Gastrocnemius medialis (tissue), 4 donors: ENCODE measurements at regions not wholly inside any gene's neighbourhood (a gene's known extent, or its start where the extent isn't known, plus 50 kb on each side); places are given as distances from the start of the nearest gene placed in this dataset.
"Not testable (repeated sequence)": the region's sequence is repeated elsewhere in the genome, so short reads cannot be mapped to it uniquely, and the experiment has no call there.

Experiments
- ATAC-seq, 2 donors: fragments of 150-250 bp; one replicate each; pipeline ENCODE4 v1.9.1; 2016
- DNase-seq, 2 donors: peaks; one replicate each; pipeline ENCODE4 v3.0.0-alpha.2; 2019
- H3K27ac ChIP-seq, 4 donors: fragments of 200-600 bp; sonication (generic); 1 replicate in 1 of 4; 2 replicates in 3 of 4; pipeline ENCODE4 v1.5.1; 2016 to 2018; ENCODE audit warnings: mild to moderate bottlenecking in 2 of 4, moderate library complexity in 1 of 4
- H3K27me3 ChIP-seq, 3 donors: fragments of 200-600 bp; sonication (generic) in 2 of 3; 1 replicate in 1 of 3; 2 replicates in 2 of 3; pipeline versions ENCODE4 v1.5.1 to v1.6.0; 2016 to 2019; ENCODE audit warnings: mild to moderate bottlenecking in 1 of 3, moderate library complexity in 1 of 3
- H3K36me3 ChIP-seq, 2 donors: fragments of 200-600 bp; sonication (generic) in 1 of 2; one replicate each; pipeline ENCODE4 v1.5.1; 2017 to 2018
- H3K4me1 ChIP-seq, 2 donors: fragments of 200-600 bp; sonication (generic) in 1 of 2; one replicate each; pipeline ENCODE4 v1.5.1; 2016 to 2017; ENCODE audit warnings: mild to moderate bottlenecking in 2 of 2
- H3K4me3 ChIP-seq, 4 donors: fragments of 200-600 bp; sonication (generic) in 3 of 4; 1 replicate in 1 of 4; 2 replicates in 3 of 4; pipeline ENCODE4 v1.5.1; 2016 to 2019; ENCODE audit warnings: mild to moderate bottlenecking in 2 of 4
- H3K9me3 ChIP-seq, 3 donors: fragments of 200-600 bp; sonication (generic) in 2 of 3; 1 replicate in 1 of 3; 2 replicates in 2 of 3; pipeline ENCODE4 v1.5.1; 2016 to 2019
- POLR2A ChIP-seq, 2 donors: fragments of 450-650 bp; IDR thresholded peaks; one replicate each; pipeline ENCODE4 v1.6.1; 2017; ENCODE audit warnings: antibody characterized with exemption in 2 of 2, mild to moderate bottlenecking in 2 of 2, moderate library complexity in 2 of 2
- in situ Hi-C, 4 donors: fragments of 200-750 bp; cut with MboI; loops; one replicate each; pipeline versions ENCODE4 v1.15.0 to v1.8.0; 2017; ENCODE audit warnings: low sequenced_read_pairs in 4 of 4
- intact Hi-C: fragments of 100-400 bp; cut with DNase I; formaldehyde crosslinking; loops from one replicate; pipeline ENCODE4 v1.15.1; 2023; ENCODE audit warnings: low total_unique reads
- TF ChIP-seq, protein P1 (sequence below), 5 experiments: fragments of 450-650 bp in 3 of 5; fragments of 200-600 bp in 2 of 5; sonication (generic) in 2 of 5; IDR thresholded peaks in 4 of 5; conservative IDR thresholded peaks in 1 of 5; 1 replicate in 4 of 5; 2 replicates in 1 of 5; pipeline ENCODE4 v1.5.1; 2016 to 2019; ENCODE audit warnings: antibody characterized with exemption in 5 of 5, mild to moderate bottlenecking in 3 of 5, moderate library complexity in 3 of 5

DNA sequence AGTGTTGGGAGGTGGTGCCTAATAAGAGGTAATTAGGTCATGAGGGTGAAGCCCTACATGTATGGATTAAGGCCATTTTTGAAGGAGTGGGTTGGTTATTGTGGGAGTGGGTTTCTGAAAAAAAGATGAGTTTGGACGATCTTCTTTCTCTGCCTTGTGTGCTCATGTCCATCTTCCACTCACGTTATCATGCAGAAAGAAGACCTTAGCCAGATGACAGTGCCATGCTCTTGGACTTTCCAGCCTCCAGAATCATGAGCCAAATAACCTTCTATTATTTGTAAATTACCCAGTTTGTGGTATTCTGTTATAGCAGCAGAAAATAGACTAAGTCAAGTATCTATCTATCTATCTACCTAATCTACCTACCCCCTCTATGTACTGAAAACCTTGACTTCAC, 71.9 kb downstream of the SDR9C7 start:
- no peak for DNase-seq
- TF ChIP-seq, protein P1, sequence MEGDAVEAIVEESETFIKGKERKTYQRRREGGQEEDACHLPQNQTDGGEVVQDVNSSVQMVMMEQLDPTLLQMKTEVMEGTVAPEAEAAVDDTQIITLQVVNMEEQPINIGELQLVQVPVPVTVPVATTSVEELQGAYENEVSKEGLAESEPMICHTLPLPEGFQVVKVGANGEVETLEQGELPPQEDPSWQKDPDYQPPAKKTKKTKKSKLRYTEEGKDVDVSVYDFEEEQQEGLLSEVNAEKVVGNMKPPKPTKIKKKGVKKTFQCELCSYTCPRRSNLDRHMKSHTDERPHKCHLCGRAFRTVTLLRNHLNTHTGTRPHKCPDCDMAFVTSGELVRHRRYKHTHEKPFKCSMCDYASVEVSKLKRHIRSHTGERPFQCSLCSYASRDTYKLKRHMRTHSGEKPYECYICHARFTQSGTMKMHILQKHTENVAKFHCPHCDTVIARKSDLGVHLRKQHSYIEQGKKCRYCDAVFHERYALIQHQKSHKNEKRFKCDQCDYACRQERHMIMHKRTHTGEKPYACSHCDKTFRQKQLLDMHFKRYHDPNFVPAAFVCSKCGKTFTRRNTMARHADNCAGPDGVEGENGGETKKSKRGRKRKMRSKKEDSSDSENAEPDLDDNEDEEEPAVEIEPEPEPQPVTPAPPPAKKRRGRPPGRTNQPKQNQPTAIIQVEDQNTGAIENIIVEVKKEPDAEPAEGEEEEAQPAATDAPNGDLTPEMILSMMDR (IDR thresholded peaks at IDR 0.05 in 4 of 5, conservative IDR thresholded peaks at IDR 0.05 in 1 of 5), result no peak
- no peak for TF ChIP-seq POLR2A (IDR thresholded peaks at IDR 0.05)
- H3K9me3 ChIP-seq, result peaks cover 0 to 14% (median 0%) of the 10 kb centered on the region in 3 donors
- no peaks in the 10 kb centered on the region for H3K27me3 ChIP-seq
- ATAC-seq, result no peak
- no peaks in the 10 kb centered on the region for H3K36me3 ChIP-seq
- H3K4me3 ChIP-seq, result no peak overlapping the region
- no peaks in the 10 kb centered on the region for H3K4me1 ChIP-seq
- intact Hi-C loops (no loop called here), in situ Hi-C loops (no loop called here)
- H3K27ac ChIP-seq, result no peak overlapping the region

GRCh38 chr12:56853392-56853978, 80.7 kb downstream of the SDR9C7 start:
- ATAC-seq, H3K36me3 ChIP-seq, DNase-seq, H3K4me3 ChIP-seq, in situ Hi-C loops, H3K4me1 ChIP-seq, intact Hi-C loops, H3K27me3 ChIP-seq, H3K9me3 ChIP-seq, H3K27ac ChIP-seq: not testable (repeated sequence)

DNA sequence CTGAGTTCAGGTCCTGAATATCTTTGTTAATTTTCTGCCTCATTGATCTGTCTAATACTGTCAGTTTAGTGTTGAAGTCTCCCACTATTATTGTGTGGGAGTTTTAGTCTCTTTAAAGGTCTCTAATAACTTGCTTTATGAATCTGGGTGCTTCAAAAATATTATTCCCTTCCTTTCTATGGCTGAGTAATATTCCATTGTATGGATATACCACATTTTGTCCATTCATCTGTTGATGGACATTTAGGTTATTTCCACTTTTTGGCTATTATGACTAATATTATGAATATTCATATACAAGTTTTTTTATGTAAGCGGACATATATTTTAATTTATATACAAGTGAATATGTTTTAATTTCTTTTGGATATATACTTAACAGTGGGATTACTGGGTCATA, 82.7 kb downstream of the SDR9C7 start:
- ATAC-seq, result no peak
- no peak for TF ChIP-seq POLR2A (IDR thresholded peaks at IDR 0.05)
- TF ChIP-seq, protein P1 (IDR thresholded peaks at IDR 0.05 in 4 of 5, conservative IDR thresholded peaks at IDR 0.05 in 1 of 5), result no peak
- in situ Hi-C loops, result no loop called here

GRCh38 chr12:56840922-56841321, 77.8 kb downstream of the HSD17B6 start:
- peaks cover 0 to 13% of the 10 kb centered on the region in 2 donors for H3K4me1 ChIP-seq
- intact Hi-C loops, result no loop called here
- no peak for DNase-seq
- H3K36me3 ChIP-seq, result no peaks in the 10 kb centered on the region
- ATAC-seq, result no peak
- H3K9me3 ChIP-seq, result no peaks in the 10 kb centered on the region
- H3K4me3 ChIP-seq, result no peak overlapping the region
- in situ Hi-C loops, result no loop called here
- no peak for TF ChIP-seq POLR2A (IDR thresholded peaks at IDR 0.05)
- TF ChIP-seq, protein P1 (IDR thresholded peaks at IDR 0.05 in 4 of 5, conservative IDR thresholded peaks at IDR 0.05 in 1 of 5), result no peak
- H3K27me3 ChIP-seq, result no peaks in the 10 kb centered on the region
- no peak overlapping the region for H3K27ac ChIP-seq

More for the DNA sequence above, 82.7 kb downstream of the SDR9C7 start:
- Histone ChIP-seq H3K36me3 (no peaks in the 10 kb centered on the region), H3K27ac (no peak overlapping the region), H3K9me3 (no peaks in the 10 kb centered on the region), H3K4me1 (no peaks in the 10 kb centered on the region), H3K4me3 (no peak overlapping the region), H3K27me3 (no peaks in the 10 kb centered on the region)
- no peak for DNase-seq
- intact Hi-C loops, result no loop called here

DNA sequence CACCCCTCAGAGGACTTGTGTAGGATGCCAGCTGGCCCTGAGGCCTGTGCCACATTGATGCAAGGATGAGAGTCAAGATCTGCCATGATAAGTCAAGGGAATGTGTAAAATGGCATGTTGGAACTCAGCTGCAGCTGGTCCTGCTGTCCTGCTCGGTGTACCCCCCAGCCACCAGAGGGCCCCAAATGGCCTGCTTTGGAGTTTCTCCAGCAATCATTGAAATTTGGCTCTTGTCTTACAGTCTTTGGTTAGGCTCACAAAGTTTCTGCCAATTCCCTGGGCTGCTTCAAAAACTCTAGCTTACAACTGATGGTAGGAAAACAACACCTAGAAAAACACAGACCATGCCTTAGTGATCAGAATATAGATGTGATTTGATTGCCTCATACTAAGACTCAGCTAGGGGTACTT, 76.8 kb downstream of the HSD17B6 start:
- Histone ChIP-seq H3K36me3 (no peaks in the 10 kb centered on the region), H3K9me3 (no peaks in the 10 kb centered on the region), H3K4me1 (peaks cover 0 to 16% of the 10 kb centered on the region in 2 donors), H3K4me3 (no peak overlapping the region), H3K27ac (no peak overlapping the region), H3K27me3 (no peaks in the 10 kb centered on the region)
- in situ Hi-C loops, result no loop called here
- ATAC-seq (no peak), DNase-seq (no peak)
- TF ChIP-seq POLR2A (IDR thresholded peaks at IDR 0.05), result no peak
- TF ChIP-seq, protein P1 (IDR thresholded peaks at IDR 0.05 in 4 of 5, conservative IDR thresholded peaks at IDR 0.05 in 1 of 5), result peak in 1 of 5 experiments; percentile 26
- intact Hi-C loops, result no loop called here
